ENCODE measurements at regions not wholly inside any gene's neighbourhood (a gene's known extent, or its start where the extent isn't known, plus 50 kb on each side); places are given as distances from the start of the nearest gene placed in this dataset.
A peak's percentile ranks its signal among the peaks of the same experiment; 100 is the strongest.

DNA sequence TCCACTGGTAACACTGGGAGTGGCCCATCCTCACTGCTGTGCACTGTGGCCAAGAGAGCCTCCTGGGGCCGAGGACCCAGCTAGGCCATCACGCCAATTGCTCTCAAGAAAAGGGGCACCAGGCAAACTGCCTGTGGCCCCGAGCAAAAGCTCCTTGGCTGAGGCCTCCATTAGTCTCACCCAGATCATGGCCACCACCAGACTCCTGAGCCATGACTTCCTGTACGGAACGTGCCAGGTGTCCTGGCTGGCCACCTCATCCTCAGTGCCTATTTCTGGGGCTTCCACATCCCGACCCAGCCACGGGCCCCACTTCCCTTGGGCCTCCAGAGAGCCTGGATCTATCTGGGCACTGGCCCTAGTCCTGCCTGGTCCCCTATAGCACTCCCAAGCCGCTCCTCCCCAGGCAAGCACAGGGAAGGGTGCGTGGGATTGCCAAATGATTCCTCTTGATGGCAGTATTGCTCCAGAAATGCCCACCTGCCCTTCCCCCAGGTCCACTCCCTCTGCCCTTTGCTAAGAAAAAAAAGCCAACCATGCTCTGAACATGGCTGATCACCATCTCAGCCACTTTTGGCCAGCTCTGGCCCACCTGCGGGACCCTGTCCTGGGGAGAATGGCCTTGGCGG lies 212.6 kb upstream of the AGTR2 start:
- TF ChIP-seq, protein P1, sequence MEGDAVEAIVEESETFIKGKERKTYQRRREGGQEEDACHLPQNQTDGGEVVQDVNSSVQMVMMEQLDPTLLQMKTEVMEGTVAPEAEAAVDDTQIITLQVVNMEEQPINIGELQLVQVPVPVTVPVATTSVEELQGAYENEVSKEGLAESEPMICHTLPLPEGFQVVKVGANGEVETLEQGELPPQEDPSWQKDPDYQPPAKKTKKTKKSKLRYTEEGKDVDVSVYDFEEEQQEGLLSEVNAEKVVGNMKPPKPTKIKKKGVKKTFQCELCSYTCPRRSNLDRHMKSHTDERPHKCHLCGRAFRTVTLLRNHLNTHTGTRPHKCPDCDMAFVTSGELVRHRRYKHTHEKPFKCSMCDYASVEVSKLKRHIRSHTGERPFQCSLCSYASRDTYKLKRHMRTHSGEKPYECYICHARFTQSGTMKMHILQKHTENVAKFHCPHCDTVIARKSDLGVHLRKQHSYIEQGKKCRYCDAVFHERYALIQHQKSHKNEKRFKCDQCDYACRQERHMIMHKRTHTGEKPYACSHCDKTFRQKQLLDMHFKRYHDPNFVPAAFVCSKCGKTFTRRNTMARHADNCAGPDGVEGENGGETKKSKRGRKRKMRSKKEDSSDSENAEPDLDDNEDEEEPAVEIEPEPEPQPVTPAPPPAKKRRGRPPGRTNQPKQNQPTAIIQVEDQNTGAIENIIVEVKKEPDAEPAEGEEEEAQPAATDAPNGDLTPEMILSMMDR (IDR thresholded peaks at IDR 0.05): peak in 1 of 5 experiments; percentile 9
- no peak for TF ChIP-seq POLR2AphosphoS5 (IDR thresholded peaks at IDR 0.05)
- no peak for TF ChIP-seq EP300 (IDR thresholded peaks at IDR 0.05; ENCODE audit: low read depth)

Data from transverse colon (tissue), 4 donors.